ENCODE measurements at regions not wholly inside any gene's neighbourhood (a gene's known extent, or its start where the extent isn't known, plus 50 kb on each side); places are given as distances from the start of the nearest gene placed in this dataset.

DNA sequence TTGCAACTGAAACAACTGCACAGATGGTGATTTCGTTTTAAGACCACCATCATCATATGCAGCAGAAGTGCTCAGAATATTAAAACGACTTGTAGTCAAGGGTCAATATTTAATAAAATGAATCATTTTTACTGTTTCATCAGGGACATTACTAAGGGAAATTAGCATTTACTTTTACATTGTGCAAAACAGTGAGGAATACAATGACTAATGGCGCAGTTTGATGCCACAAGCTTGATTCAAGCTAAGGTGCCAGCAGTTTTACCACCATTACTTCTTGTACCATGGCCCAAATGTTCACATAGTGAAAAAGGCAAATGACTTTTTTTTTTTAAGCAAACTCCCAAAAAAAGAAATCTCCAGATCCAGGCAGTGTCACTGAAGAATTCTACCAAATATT, 277.4 kb upstream of the CHRNA7 start:
- no peaks in the 10 kb centered on the region for H3K27me3 Mint-ChIP-seq (ENCODE audit: insufficient read depth, unreplicated experiment)
- Histone ChIP-seq H3K9me3 (no peaks in the 10 kb centered on the region), H3K36me3 (ENCODE audit: control insufficient read depth, insufficient read depth, low read length) (no peaks in the 10 kb centered on the region), H3K4me1 (no peaks in the 10 kb centered on the region), H3K4me3 (ENCODE audit: low read depth, low read length) (no peak overlapping the region), H3K27me3 (replicated peaks; ENCODE audit: control insufficient read depth, insufficient read depth, low read length) (no peaks in the 10 kb centered on the region)
- no peak overlapping the region for H3K4me3 Mint-ChIP-seq (ENCODE audit: unreplicated experiment)
- intact Hi-C loops (cut with micrococcal nuclease; ENCODE audit: unreplicated experiment) = no loop called here
- CTCF ChIA-PET = no interaction called here
- POLR2A ChIA-PET = no interaction called here
- H3K27ac Mint-ChIP-seq (ENCODE audit: unreplicated experiment) = no peak overlapping the region
- no peaks in the 10 kb centered on the region for H3K36me3 Mint-ChIP-seq (ENCODE audit: insufficient read depth, unreplicated experiment)
- no peaks in the 10 kb centered on the region for H3K9me3 Mint-ChIP-seq (ENCODE audit: unreplicated experiment)
- DNase-seq = no peak
- no peak for TF ChIP-seq CTCF (IDR thresholded peaks at IDR 0.05; ENCODE audit: insufficient read depth in 1 of 2, low read depth in 1 of 2, low read length in 1 of 2, severe bottlenecking in 1 of 2, unreplicated experiment in 1 of 2)
- BruUV-seq (replicated peaks) = no TSS peak
- no peaks in the 10 kb centered on the region for H3K4me1 Mint-ChIP-seq (ENCODE audit: low read depth, unreplicated experiment)

- Histone ChIP-seq H3K4me1 (no peaks in the 10 kb centered on the region), H3K9me3 (no peaks in the 10 kb centered on the region), H3K27me3 (replicated peaks; ENCODE audit: control insufficient read depth, insufficient read depth, low read length) (no peaks in the 10 kb centered on the region), H3K36me3 (ENCODE audit: control insufficient read depth, insufficient read depth, low read length) (no peaks in the 10 kb centered on the region), H3K4me3 (ENCODE audit: low read depth, low read length) (no peak overlapping the region)
- DNase-seq = no peak
- intact Hi-C loops (cut with micrococcal nuclease; ENCODE audit: unreplicated experiment) = no loop called here
- POLR2A ChIA-PET = no interaction called here
- H3K4me1 Mint-ChIP-seq (ENCODE audit: low read depth, unreplicated experiment) = no peaks in the 10 kb centered on the region
- no peak overlapping the region for H3K4me3 Mint-ChIP-seq (ENCODE audit: unreplicated experiment)
- H3K27me3 Mint-ChIP-seq (ENCODE audit: insufficient read depth, unreplicated experiment) = peaks cover 5% of the 10 kb centered on the region
- no peak for TF ChIP-seq CTCF (IDR thresholded peaks at IDR 0.05; ENCODE audit: insufficient read depth in 1 of 2, low read depth in 1 of 2, low read length in 1 of 2, severe bottlenecking in 1 of 2, unreplicated experiment in 1 of 2)
- CTCF ChIA-PET = no interaction called here
- no peaks in the 10 kb centered on the region for H3K36me3 Mint-ChIP-seq (ENCODE audit: insufficient read depth, unreplicated experiment)
- no peaks in the 10 kb centered on the region for H3K9me3 Mint-ChIP-seq (ENCODE audit: unreplicated experiment)
- no peak overlapping the region for H3K27ac Mint-ChIP-seq (ENCODE audit: unreplicated experiment)
- BruUV-seq (replicated peaks) = no TSS peak
Measured at GRCh38 chr15:31758126-31758525, 272.2 kb upstream of the CHRNA7 start.

- POLR2A ChIA-PET = no interaction called here
- TF ChIP-seq CTCF (IDR thresholded peaks at IDR 0.05; ENCODE audit: insufficient read depth in 1 of 2, low read depth in 1 of 2, low read length in 1 of 2, severe bottlenecking in 1 of 2, unreplicated experiment in 1 of 2) = no peak
- no peak for DNase-seq
- no peak overlapping the region for H3K27ac Mint-ChIP-seq (ENCODE audit: unreplicated experiment)
- intact Hi-C loops (cut with micrococcal nuclease; ENCODE audit: unreplicated experiment) = no loop called here
- H3K9me3 ChIP-seq = no peaks in the 10 kb centered on the region
- no peak overlapping the region for H3K4me3 Mint-ChIP-seq (ENCODE audit: unreplicated experiment)
- no peaks in the 10 kb centered on the region for H3K4me1 Mint-ChIP-seq (ENCODE audit: low read depth, unreplicated experiment)
- no peaks in the 10 kb centered on the region for H3K36me3 Mint-ChIP-seq (ENCODE audit: insufficient read depth, unreplicated experiment)
- no peaks in the 10 kb centered on the region for H3K27me3 ChIP-seq (replicated peaks; ENCODE audit: control insufficient read depth, insufficient read depth, low read length)
- no peaks in the 10 kb centered on the region for H3K9me3 Mint-ChIP-seq (ENCODE audit: unreplicated experiment)
- H3K36me3 ChIP-seq (ENCODE audit: control insufficient read depth, insufficient read depth, low read length) = no peaks in the 10 kb centered on the region
- H3K4me3 ChIP-seq (ENCODE audit: low read depth, low read length) = no peak overlapping the region
- BruUV-seq (replicated peaks) = no TSS peak
- CTCF ChIA-PET = no interaction called here
- no peaks in the 10 kb centered on the region for H3K4me1 ChIP-seq
- H3K27me3 Mint-ChIP-seq (ENCODE audit: insufficient read depth, unreplicated experiment) = peaks cover 19% of the 10 kb centered on the region
Measured at GRCh38 chr15:31768055-31768454, 262.3 kb upstream of the CHRNA7 start.
